Breast epithelium (tissue), 3 donors: ENCODE measurements at regions not wholly inside any gene's neighbourhood (a gene's known extent, or its start where the extent isn't known, plus 50 kb on each side); places are given as distances from the start of the nearest gene placed in this dataset.

Experiments used
- POLR2A ChIP-seq: fragments of 450-650 bp; IDR thresholded peaks from one replicate; pipeline ENCODE4 v1.6.1; 2016; ENCODE audit warnings: antibody characterized with exemption, mild to moderate bottlenecking, moderate library complexity
- TF ChIP-seq, protein P1 (sequence below), 3 donors: fragments of 450-650 bp; IDR thresholded peaks; one replicate each; pipeline ENCODE4 v1.5.1; 2016 to 2017; ENCODE audit warnings: antibody characterized with exemption in 3 of 3, mild to moderate bottlenecking in 3 of 3, moderate library complexity in 3 of 3

DNA sequence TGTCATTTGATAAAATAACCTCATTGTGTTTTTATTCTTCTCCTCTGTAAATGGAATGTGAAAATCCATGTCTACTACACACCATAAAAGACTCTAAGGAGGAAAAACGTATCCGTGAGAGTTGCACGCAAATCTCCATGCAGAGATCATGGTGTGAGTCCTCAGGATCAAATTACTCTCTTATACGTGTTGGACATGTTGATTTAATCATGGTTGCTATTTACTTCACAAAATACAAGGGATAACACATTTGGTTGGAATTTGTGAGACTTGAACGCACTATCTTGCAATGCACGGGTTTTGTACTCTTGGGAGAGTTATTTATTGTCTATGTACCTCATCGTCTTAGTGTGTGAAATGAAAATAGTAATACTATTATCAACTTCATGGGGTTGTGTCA lies 128.0 kb upstream of the RASSF8 start:
- TF ChIP-seq, protein P1, sequence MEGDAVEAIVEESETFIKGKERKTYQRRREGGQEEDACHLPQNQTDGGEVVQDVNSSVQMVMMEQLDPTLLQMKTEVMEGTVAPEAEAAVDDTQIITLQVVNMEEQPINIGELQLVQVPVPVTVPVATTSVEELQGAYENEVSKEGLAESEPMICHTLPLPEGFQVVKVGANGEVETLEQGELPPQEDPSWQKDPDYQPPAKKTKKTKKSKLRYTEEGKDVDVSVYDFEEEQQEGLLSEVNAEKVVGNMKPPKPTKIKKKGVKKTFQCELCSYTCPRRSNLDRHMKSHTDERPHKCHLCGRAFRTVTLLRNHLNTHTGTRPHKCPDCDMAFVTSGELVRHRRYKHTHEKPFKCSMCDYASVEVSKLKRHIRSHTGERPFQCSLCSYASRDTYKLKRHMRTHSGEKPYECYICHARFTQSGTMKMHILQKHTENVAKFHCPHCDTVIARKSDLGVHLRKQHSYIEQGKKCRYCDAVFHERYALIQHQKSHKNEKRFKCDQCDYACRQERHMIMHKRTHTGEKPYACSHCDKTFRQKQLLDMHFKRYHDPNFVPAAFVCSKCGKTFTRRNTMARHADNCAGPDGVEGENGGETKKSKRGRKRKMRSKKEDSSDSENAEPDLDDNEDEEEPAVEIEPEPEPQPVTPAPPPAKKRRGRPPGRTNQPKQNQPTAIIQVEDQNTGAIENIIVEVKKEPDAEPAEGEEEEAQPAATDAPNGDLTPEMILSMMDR (IDR thresholded peaks at IDR 0.05) = no peak
- TF ChIP-seq POLR2A = no peak
